ENCODE measurements at regions not wholly inside any gene's neighbourhood (a gene's known extent, or its start where the extent isn't known, plus 50 kb on each side); places are given as distances from the start of the nearest gene placed in this dataset.
"Not testable (repeated sequence)": the region's sequence is repeated elsewhere in the genome, so short reads cannot be mapped to it uniquely, and the experiment has no call there.

DNA sequence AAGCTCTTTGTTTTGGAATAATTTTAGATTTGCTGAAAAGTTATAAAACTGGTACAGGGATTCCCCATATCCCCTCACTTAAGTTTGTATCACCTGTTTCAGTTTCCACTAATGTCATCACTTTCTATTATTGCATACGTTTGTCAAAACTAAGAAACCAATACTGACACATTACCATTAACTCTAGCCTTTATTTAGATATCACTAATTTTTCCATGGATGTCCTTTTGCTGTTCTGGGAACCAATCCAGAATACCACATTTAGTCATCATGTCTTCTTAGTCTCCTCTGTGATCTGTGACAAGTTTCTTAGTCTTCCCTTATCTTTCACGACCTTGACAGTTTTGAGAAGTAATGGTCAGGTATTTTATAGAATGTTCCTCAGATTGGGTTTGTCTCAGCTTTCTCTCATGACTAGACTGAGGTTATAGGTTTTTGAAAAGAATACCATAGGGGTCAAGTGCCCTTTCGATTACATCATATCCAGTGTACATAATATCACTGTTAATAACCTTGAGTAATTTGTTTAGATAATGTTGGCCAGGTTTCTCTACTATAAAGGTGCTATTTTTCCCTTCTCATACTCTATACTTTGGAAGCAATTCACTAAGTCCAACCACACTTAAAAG lies 51.9 kb upstream of the NMUR2 start:
- no peak for DNase-seq (ENCODE audit: low spot score)

DNA sequence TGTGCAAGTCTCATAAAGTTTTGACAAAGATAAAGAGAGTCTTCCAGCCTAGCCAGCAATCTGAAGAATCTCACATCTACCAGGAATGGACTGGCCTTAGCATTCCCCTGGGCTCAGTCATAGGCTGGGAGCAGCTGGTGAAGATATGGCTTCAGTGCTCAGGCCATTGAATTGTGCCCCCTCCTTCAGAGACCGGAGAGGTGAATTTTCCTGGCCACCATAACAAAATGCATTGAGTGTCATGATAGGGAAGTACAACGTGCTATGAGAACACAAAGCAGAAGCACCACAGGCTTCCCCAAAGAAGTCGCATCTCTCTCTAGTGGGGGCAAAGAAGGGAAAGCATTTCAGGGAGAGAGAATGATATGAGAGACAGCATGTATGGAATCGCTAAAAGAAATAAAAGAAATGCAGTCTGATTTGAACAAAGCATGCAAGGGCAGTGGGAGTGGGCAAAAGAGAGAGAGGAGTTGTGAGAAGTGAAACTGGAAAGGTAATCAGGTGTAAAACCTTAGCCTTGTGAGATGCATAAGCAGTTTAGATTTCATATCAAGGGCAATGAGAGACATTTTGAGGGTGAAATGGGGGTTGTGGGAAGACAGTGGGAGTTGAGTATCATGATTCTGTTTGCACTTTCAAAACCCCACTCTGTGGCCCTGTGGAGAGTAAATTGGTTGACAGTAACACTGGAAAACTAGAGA lies 57.1 kb upstream of the NMUR2 start:
- peak; percentile 8 for DNase-seq (ENCODE audit: low spot score)

DNA sequence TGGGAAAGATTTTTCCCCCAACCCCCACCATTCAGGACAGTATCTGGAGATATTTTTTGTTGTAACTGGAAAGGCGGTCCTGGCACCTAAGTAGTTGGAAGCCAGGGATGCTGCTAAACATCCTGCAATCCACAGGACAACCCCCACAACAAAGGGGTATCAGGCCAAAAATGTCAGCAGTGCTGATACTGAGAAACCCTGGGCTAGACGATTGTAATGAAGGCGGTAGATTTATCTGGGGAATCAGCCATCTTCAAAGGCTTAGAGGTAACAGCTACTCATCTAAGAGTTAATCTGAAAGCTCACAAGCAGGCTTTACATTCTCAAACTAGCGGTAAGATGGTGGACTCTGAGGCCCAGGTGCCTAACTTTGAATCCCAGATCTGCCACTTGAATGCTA lies 59.0 kb upstream of the NMUR2 start:
- DNase-seq (ENCODE audit: low spot score): no peak

DNA sequence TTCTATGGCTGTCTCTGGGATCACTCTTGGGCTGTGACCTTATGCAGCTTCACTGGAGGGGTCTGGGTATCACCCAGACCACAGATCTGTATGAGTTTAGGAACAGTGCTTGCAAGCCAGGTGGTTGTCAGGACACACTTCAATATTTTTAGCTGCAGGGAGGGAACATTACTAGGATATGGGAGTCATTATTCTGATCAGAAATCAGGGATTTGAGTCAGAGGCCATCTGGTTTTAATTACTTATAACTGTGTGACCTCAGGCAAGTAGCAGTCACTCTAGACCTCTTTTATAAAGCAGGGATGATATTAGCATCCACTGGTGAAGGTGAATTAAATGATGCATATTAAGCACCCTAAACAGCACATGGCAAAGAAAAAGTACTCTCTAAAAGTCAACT lies 60.1 kb upstream of the NMUR2 start:
- no peak for DNase-seq (ENCODE audit: low spot score)

DNA sequence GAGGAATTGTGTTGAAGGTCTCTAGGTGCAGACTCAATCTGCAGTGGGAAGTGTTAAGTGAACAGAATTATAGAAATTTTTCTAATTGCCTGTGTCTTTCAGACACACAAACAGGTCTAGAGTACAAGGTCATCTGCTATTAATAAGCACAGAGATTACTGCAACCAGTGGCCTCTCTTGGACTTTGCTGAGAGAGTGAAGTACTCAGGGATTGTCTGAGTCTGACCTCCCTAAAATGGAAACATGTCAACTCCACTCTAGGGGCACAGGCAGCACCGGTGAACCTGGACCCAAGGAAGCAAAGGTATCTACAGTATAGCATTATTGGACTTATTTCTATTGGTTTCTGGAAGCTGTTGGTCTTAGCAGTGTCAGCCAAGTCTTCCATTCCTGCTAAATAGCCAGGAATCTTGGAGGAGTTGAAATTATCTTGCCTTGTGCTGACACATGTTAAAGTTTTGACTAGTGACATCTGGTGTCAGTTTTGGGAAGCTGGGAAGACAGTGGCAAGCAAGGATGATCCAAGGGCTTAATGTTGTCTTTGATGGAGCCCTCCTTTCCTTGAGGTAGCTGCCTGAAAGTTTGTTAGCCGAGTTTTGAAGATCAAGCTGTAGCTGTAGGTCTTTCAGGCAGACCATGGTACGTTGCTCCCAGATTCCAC lies 61.1 kb upstream of the NMUR2 start:
- no peak for DNase-seq (ENCODE audit: low spot score)

DNA sequence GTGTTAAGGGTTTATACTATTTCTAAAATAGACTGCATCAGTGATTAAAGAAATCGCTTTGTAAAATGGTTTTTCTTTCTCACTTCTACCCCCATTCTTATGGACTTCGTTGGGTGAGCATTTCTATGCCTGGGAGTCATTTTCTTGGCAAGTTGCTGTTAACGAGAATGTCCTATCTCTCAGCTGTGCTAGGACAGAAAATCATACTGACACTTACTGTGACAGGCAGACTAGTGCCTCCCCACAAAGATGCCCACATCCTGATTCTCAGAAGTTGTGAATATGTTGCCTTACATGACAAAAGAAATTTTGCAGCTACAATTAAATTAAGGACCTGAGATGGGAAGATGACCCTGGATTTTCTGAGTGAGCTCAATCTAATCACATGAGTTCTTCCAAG lies 65.1 kb upstream of the NMUR2 start:
- no peak for DNase-seq (ENCODE audit: low spot score)

DNA sequence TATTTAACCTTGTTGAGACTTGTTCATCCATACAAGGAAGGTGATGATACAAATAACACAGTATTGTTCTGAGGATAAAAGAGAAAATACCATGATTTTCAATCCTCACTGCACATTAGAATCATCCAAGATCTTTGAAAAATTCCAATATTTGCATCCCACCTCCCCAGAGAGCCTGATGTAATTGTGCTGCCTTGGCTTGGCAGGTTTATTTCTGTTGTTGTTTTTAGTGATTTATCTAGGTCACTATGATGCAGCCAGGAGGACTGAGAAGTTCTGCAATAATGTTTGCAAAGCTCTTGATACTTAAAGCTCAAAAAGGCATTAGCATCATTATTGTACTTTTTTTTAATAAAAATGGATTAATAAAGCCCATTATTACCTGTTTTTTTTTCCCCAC lies 67.0 kb upstream of the NMUR2 start:
- no peak for DNase-seq (ENCODE audit: low spot score)

DNA sequence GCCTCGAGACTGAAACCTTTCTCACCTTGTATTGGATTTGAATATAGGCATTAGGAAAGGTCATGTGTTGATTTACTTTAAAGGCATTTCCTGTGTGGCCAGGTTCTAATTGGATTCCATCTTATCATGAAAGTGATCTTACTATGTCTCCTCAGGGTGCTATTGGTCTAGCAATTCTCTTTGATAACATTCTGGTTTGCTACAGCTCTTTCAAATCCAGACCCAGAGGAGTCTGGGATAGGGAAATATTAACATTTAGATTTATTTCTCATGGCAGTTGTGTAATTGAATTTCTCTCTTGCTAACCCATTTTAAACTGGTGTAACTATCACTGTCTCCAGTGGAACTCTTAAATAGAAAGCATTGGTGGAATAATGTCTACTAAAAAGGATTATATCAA lies 69.9 kb upstream of the NMUR2 start:
- no peak for DNase-seq (ENCODE audit: low spot score)

DNA sequence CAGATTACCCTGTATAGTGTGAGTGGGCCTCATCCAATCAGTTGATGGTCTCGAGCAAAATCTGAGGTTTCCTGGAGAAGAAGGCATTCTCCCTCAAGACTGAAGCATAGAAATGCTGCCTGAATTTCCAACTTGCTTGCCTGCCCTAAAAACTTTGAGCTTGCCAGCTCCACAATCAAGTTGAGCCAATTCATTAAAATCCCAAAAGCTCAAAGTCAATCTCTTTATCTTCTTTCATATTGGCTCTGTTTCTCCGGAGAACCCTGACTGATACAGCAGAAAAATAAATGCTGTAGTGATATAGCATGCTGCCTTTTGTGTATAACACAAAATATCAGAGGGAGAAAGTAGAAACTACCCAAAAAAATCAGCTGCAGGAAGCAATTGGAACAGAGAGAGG lies 72.5 kb upstream of the NMUR2 start:
- DNase-seq (ENCODE audit: low spot score): no peak

DNA sequence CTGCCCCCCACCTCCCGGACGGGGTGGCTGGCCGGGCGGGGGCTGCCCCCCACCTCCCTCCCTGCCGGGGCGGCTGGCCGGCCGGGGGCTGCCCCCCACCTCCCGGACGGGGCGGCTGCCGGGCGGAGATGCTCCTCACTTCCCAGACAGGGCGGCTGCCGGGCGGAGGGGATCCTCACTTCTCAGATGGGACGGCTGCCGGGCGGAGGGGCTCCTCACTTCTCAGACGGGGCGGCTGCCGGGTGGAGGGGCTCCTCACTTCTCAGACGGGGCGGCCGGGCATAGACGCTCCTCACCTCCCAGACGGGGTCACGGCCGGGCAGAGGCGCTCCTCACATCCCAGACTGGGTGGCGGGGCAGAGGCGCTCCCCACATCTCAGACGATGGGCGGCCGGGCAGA lies 74.8 kb upstream of the NMUR2 start:
- not testable (repeated sequence) for DNase-seq (ENCODE audit: low spot score)

DNA sequence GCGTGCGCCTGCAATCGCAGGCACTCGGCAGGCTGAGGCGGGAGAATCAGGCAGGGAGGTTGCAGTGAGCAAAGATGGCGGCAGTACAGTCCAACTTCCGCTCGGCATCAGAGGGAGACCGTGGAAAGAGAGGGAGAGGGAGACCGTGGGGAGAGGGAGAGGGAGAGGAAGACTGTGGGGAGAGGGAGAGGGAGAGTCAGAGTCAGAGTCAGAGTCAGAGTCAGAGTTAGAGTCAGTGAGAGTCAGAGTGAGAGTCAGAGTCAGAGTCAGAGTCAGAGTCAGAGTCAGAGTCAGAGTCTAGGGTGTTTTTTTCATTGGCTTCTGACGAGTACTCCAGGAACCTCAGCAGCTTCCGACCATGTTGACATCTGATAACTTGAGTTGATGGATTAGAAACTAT lies 75.6 kb upstream of the NMUR2 start:
- not testable (repeated sequence) for DNase-seq (ENCODE audit: low spot score)

DNA sequence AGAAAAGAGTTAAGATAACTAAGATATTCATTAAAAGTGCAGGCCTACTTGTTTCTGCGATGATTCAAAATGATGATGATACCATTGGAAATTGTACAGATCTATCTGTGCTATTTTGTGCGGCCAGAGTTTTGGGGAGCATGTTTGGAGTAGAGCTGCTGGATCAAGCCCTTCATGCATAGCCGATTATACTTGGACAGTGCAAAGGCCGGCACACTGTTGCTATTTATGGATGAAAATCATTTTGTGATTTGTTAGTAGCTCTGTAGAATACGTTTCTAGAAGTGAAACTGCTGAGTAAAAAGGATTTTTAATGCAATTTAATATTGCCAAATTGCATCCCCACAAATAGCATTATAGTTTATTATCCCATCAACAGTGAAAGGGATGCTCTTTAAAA lies 82.1 kb upstream of the NMUR2 start:
- no peak for DNase-seq (ENCODE audit: low spot score)

DNA sequence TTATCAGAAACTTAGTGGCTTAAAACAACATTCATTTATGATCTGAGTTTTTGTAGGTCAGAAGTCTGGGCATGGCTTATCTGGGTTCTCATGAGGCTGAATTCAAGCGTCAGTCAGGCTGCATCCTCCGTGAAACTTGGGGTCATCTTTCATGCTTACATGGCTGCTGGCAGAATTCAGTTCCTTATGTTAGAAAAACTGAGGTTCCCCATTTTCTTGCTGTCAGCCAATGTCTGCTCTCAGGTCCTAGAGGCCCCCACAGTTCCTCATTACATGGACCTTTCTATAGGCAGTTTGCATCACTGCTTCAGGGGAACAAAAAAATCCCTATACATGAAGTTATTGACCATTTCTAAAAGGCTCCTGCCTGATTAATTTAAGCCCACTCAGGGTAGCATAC lies 83.8 kb upstream of the NMUR2 start:
- no peak for DNase-seq (ENCODE audit: low spot score)

DNA sequence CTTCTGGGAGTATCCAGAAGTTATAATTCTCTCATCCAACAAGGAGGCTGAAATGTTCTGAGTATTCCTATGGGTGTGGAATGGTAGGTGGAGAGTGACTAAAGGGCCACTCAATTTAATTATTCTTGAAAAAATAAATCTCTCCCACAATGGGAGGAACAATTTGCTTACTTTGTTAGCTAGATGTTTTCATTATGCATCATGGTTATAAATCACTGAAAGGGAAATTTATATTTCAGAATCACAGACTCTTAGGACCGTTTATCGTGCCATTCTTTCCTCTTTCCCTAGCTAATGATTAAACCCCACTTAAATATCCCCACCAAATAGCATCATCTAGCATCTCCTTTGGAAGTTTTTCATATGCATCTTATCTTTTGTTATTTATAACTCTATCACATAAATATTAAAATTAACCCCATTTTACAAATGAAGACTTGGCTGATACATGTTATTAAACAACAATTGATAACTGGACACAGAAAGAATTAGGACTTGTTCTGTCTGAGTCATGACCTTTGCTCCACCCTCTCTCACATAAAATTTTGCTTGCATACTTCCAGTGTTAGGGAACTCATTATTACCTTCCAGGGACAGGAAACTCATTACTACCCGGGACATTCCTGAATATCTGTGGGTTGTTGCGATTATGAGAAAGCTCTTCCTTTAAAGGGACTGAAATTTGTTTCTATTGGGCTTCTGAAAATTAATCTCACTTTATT lies 94.9 kb upstream of the NMUR2 start:
- no peak for DNase-seq (ENCODE audit: low spot score)

DNA sequence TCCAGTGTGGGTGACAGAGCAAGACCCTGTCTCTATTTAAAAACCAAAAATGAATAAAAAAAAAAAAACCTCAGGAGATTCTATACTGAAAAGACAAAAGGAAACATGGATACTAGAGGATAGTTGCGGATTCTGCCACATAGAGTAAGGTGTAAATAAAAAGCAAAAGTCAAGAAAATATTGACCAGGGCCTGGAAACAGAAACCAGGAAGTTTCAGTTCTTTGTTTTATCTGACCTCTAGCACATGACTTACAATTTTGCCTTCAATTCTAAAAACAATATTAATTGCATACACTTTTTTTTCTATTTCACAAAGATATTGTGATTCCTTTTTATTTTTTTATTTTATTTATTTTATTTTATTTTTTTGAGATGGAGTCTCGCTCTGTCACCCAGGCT lies 96.2 kb upstream of the NMUR2 start:
- DNase-seq (ENCODE audit: low spot score): no peak

DNA sequence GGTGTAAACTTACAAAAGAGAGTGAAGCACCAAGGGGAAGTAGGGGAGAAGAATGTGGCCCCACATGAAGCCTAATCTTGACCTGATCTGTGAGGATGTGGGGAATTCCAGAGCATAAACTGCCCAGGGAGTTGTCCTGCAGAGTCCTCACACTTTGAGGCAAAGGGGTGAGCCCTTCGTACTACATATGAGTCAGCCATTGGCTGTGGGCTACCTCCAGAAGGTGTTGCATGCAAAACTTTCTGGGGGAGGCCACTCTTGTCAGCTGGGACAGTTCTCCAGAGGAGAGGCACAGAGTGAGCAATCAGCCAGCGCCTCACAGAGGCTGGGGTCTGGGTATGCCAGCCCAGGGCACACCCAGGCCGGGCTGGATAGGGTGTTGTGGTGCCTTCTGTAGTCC lies 98.1 kb upstream of the NMUR2 start:
- DNase-seq (ENCODE audit: low spot score): no peak

DNA sequence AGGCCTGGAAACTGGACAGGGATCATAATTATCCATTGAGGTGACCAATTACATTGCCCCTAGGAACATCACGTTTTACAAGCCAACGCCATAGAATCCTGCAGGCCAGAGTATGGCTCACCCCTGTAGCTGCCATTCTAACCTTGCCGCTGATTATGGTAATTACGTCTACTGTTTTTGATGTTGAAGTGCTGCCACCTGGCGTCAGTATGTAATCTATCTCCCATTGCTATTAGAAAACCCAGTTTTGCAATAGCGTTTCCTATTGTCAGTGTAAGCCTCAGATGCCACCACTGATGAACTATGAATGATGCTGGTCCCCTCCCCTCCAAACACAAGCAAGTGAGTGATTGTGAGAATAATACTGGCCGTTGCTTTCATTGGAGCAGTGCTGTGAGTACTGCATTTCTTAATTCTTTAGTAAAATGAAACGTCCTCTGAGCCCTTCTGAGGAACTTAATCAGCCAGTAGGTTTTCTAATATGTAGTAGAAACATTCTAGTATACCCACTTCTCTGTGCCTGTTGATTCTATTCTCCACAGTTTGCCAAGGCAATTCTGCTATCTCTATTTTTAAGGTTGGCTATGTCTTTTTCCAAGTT lies 100.5 kb upstream of the NMUR2 start:
- DNase-seq (ENCODE audit: low spot score): peak; percentile 43

DNA sequence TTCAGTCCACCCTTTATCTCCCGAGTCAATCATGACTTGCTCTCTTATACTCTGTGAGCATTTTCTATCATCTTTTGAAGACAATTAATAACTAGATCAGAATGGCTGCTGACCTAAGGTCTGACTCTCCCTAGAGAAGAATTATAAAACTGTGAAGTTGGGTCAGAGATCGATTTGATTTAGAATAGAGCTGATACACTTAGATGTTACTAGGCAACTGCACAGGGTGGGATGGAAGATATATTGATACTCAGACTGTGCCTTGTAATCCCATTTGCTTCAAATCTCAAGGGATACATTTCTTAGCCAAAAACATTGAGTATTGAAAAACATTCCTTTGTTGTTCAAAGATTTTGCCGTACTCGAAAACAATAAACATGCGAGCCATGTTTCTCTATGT lies 106.0 kb upstream of the NMUR2 start:
- no peak for DNase-seq (ENCODE audit: low spot score)

DNA sequence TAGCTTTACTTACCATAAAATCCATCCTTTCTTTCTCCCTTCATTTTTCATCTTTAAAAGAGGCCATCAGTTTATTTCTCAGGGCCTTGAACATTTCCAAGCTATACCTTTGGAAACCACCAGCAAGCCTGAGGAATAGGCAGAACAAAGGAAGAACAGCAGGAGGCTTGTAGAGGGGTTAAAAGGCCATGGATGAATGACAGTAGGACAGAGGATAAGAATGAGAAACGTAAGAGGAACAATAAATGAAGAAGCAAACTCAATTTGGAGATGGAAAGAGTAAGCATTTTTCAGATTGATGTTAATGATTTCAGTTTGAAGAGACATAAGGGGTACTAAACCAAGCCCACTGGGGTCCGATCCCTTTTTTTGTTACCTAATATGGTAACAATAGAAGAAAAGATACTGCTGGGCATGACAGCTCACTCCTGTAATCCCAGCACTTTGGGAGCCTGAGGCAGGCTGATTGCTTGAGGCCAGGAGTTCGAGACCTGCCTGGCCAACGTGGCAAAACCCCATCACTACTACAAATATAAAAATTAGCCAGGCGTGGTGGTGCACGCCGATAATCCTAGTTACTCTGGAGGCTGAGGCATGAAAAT lies 106.6 kb upstream of the NMUR2 start:
- DNase-seq (ENCODE audit: low spot score): no peak

DNA sequence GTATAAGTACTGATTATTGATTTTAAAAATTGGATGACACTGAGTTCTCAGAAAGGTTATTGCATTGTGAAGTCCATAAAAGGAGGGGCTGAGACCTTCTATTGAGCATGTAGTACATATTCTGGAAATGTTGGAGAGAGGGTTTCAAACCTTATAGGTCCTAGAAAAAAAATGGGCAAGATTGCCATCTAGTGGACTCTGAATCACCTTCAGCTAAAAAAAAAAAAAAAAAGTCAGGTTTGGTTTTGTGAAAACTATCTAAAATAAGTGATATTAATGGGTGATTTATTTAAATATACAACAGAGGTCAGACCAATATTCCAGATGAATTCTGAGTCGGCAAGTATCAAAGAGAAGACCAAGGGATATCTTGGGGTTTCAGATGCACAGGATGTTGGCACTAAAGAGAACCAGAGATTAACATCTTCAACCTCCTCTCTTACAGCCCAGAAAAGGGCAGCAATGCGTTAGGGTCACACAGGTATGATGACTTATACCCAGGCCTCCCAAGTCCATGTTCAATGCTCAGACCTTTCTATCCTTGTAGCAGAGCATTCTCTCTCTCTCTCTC lies 109.8 kb upstream of the NMUR2 start:
- peak; percentile 12 for DNase-seq (ENCODE audit: low spot score)

DNA sequence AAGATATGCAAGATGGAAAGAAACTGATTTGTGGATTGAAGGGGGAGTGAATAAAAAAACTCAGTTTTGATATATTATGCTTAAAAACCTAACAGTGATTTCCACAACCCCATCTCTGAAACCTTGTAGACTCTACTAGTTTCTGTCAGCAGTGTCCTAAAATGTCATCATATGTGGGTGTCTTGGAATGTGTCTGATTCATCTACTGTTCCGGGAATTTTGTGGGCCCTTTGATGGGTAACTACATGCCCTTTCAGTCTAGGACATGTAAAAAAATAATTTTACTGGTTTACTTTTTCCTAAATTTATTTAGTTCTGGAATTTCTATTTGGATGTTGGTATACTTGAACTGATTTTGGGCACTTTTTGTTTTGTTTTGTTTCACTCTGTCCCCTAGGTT lies 118.9 kb upstream of the NMUR2 start:
- no peak for DNase-seq (ENCODE audit: low spot score)
